ENCODE measurements at regions not wholly inside any gene's neighbourhood (a gene's known extent, or its start where the extent isn't known, plus 50 kb on each side); places are given as distances from the start of the nearest gene placed in this dataset.

DNA sequence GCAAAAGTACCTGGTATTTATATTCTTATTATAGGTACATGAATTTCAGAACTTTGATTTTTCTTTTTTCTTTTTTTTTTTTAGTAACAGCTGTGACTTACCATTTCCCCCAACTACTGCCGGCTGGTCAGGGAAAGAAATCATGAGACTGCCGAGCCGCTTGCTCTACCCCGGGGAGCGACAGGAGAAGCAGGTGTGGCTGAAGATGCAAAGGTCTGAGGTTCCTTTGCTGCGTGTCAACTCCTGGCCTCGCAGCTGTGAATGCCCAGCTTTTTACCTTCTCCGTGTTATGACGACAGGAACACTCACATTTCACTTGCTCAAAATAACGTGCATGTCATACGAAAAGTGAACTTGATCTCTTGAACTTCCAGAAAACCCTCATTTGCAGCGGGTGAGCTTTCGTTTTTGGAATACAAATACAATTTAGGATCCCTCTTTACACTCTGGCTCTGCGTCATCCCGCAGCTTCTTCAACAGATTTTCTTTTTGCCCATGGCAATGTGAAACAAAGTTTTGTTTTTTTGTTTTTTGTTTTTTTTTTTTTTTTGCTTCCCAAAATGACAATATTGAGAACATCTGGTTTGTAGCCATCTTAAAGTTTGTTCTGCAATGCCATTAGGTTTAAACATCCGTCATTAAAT, 117.9 kb downstream of the EFNB2 start:
- Histone ChIP-seq H3K79me2 (ENCODE audit: control insufficient read depth, low read length) (no peaks in the 10 kb centered on the region), H3K4me2 (ENCODE audit: low read length) (no peak overlapping the region), H3K4me1 (ENCODE audit: control insufficient read depth, low read length) (no peaks in the 10 kb centered on the region), H4K20me1 (ENCODE audit: control insufficient read depth, insufficient read depth, low read depth, low read length) (no peaks in the 10 kb centered on the region), H3K9me3 (ENCODE audit: control insufficient read depth, insufficient read depth, low read length) (peaks cover 4% of the 10 kb centered on the region), H3K27me3 (ENCODE audit: control insufficient read depth, low read length) (no peaks in the 10 kb centered on the region), H3K27ac (ENCODE audit: low read depth, low read length) (no peak overlapping the region), H3F3A (ENCODE audit: control insufficient read depth, insufficient read depth) (no peaks in the 10 kb centered on the region), H3K36me3 (ENCODE audit: control insufficient read depth, low read length) (no peaks in the 10 kb centered on the region), H3K4me3 (ENCODE audit: low read length) (no peak overlapping the region), H3K9me2 (replicated peaks; ENCODE audit: control insufficient read depth, low read length) (no peaks in the 10 kb centered on the region)
- TF ChIP-seq, protein P1, sequence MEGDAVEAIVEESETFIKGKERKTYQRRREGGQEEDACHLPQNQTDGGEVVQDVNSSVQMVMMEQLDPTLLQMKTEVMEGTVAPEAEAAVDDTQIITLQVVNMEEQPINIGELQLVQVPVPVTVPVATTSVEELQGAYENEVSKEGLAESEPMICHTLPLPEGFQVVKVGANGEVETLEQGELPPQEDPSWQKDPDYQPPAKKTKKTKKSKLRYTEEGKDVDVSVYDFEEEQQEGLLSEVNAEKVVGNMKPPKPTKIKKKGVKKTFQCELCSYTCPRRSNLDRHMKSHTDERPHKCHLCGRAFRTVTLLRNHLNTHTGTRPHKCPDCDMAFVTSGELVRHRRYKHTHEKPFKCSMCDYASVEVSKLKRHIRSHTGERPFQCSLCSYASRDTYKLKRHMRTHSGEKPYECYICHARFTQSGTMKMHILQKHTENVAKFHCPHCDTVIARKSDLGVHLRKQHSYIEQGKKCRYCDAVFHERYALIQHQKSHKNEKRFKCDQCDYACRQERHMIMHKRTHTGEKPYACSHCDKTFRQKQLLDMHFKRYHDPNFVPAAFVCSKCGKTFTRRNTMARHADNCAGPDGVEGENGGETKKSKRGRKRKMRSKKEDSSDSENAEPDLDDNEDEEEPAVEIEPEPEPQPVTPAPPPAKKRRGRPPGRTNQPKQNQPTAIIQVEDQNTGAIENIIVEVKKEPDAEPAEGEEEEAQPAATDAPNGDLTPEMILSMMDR (IDR thresholded peaks at IDR 0.05; ENCODE audit: low read depth, low read length, poor library complexity, severe bottlenecking), result no peak

DNA sequence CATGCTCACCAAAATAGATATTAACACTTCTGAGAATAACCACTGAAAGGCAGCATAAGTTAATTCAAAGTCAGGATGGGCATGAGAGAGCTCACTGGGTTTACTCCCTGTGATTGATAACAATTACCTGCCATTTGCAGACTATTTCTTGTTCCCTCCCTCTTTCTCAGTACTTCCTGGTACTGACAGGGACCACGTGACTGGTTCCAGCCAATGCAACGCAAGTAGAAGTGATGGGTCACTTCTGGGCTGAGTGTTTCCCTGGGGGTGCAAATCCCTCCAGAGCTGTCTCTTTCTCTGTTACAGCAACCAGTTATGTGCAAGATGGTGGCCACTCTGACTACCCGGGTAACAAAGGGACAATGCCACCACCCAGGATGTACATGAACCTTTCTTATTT, 118.8 kb downstream of the EFNB2 start:
- TF ChIP-seq, protein P1 (IDR thresholded peaks at IDR 0.05; ENCODE audit: low read depth, low read length, poor library complexity, severe bottlenecking), result no peak
- TF ChIP-seq EZH2phosphoT487 (IDR thresholded peaks at IDR 0.05; ENCODE audit: borderline replicate concordance, low read length), result no peak
- Histone ChIP-seq H3K4me3 (ENCODE audit: low read length) (no peak overlapping the region), H3K9me2 (replicated peaks; ENCODE audit: control insufficient read depth, low read length) (no peaks in the 10 kb centered on the region), H3K4me1 (ENCODE audit: control insufficient read depth, low read length) (no peaks in the 10 kb centered on the region), H3K4me2 (ENCODE audit: low read length) (no peak overlapping the region), H3F3A (ENCODE audit: control insufficient read depth, insufficient read depth) (no peaks in the 10 kb centered on the region), H3K36me3 (ENCODE audit: control insufficient read depth, low read length) (no peaks in the 10 kb centered on the region), H3K79me2 (ENCODE audit: control insufficient read depth, low read length) (no peaks in the 10 kb centered on the region), H3K27ac (ENCODE audit: low read depth, low read length) (no peak overlapping the region), H3K27me3 (ENCODE audit: control insufficient read depth, low read length) (no peaks in the 10 kb centered on the region), H3K9me3 (ENCODE audit: control insufficient read depth, insufficient read depth, low read length) (peaks cover 4% of the 10 kb centered on the region), H4K20me1 (ENCODE audit: control insufficient read depth, insufficient read depth, low read depth, low read length) (no peaks in the 10 kb centered on the region)

DNA sequence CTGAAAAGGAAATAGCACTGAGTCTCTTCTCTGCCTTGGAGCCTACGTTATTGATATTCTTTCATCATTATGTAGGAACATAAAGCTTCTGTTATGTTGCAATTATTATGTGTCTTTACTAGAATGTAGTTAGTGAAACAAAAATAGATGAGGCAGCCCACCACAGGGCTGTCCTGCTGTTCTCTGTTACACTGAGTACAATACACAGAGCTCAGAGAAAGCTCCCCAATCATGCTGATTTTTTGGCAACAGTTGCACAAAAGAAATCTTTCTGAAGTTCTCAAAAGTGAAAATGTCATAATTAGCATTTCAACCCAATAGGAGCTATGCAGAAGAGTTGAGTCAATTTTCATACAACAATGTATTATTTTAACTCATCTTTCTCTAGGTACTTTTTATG, 119.5 kb downstream of the EFNB2 start:
- Histone ChIP-seq H3K9me3 (ENCODE audit: control insufficient read depth, insufficient read depth, low read length) (peaks cover 4% of the 10 kb centered on the region), H3K27me3 (ENCODE audit: control insufficient read depth, low read length) (no peaks in the 10 kb centered on the region), H4K20me1 (ENCODE audit: control insufficient read depth, insufficient read depth, low read depth, low read length) (no peaks in the 10 kb centered on the region), H3K27ac (ENCODE audit: low read depth, low read length) (no peak overlapping the region), H3K4me3 (ENCODE audit: low read length) (no peak overlapping the region), H3K4me1 (ENCODE audit: control insufficient read depth, low read length) (no peaks in the 10 kb centered on the region), H3K9me2 (replicated peaks; ENCODE audit: control insufficient read depth, low read length) (no peaks in the 10 kb centered on the region), H3K36me3 (ENCODE audit: control insufficient read depth, low read length) (no peaks in the 10 kb centered on the region), H3K79me2 (ENCODE audit: control insufficient read depth, low read length) (no peaks in the 10 kb centered on the region), H3K4me2 (ENCODE audit: low read length) (no peak overlapping the region), H3F3A (ENCODE audit: control insufficient read depth, insufficient read depth) (no peaks in the 10 kb centered on the region)
- TF ChIP-seq EZH2phosphoT487 (IDR thresholded peaks at IDR 0.05; ENCODE audit: borderline replicate concordance, low read length), result no peak
- TF ChIP-seq, protein P1 (IDR thresholded peaks at IDR 0.05; ENCODE audit: low read depth, low read length, poor library complexity, severe bottlenecking), result no peak
